Hematopoietic multipotent progenitor cell treated with erythropoietin and hydrocortisone succinate and interleukin-3 and kit ligand, for 4 days (in vitro differentiated cells): ENCODE measurements at regions not wholly inside any gene's neighbourhood (a gene's known extent, or its start where the extent isn't known, plus 50 kb on each side); places are given as distances from the start of the nearest gene placed in this dataset.

Experiments used
- DNase-seq: peaks from one replicate; pipeline ENCODE4 v3.0.0-alpha.2; 2015

- no peak for DNase-seq
Observed at GRCh38 chrX:66328950-66329596, 165.0 kb downstream of the HEPH start.

DNA sequence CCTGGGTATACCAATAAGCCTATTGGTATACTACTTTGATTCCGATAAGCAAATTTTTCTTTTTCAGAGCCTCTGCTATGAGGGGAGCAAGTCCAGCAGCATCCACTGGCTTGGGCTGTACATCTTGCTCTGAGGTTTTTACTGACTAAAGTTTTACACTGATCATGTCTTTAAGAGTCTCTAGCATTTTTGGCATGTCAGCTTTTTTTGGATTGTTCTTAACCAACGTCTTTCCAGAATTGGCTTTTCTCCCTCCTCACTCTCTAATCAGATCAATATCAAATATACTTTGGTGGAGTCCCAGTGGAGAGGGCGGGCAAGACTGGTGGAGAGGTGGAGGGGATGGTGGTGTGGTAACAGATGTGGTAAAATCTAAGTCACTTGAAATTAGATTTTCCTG lies 196.8 kb downstream of the HEPH start:
- no peak for DNase-seq

DNA sequence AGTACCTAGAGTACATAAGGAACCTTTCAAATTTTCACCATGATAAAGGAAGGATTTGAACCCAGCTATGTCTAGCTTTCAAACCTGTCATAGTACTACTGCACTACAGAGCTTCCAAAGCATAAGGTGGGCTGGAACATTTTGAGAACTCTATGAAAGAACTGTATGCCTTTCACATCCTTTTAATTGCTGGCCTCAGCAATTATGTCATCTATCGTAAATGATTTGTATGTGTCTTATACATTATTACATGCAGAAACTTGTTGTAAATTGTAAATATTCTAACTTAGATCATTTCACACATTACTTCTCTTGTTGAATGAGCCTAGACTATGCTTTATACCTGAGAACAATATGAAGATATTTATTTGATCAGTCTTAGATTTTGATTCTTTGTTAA lies 220.7 kb downstream of the HEPH start:
- DNase-seq = no peak

- DNase-seq = no peak
Observed at GRCh38 chrX:66399273-66399672, 235.2 kb downstream of the HEPH start.

- no peak for DNase-seq
Observed at GRCh38 chrX:66402165-66402564, 236.7 kb downstream of the EDA2R start.

DNA sequence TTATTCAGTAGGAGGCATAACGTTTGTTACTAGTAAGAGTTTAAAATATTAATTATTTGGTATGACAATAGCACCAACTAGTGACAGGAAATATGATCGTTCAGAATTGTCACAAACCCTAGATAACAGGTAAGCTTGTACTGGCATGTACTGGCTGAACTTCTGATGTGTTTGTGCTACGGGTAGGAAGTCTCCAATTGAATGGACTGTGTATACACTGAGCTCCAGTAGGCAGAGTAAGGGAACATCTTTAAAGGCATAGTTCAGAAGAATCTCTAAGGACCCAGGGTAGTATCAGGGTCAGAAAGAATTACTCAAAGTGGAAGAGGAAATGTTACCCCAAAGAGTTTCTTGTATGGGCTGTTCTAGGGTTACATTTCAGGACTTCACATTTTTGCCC lies 230.4 kb downstream of the EDA2R start:
- DNase-seq = peak; percentile 37

- DNase-seq = no peak
Observed at GRCh38 chrX:66410806-66411205, 228.1 kb downstream of the EDA2R start.
